A549 (cell line): ENCODE measurements at regions not wholly inside any gene's neighbourhood (a gene's known extent, or its start where the extent isn't known, plus 50 kb on each side); places are given as distances from the start of the nearest gene placed in this dataset.

Experiments
- ATAC-seq, 2 experiments: fragments of 200-7000 bp in 1 of 2; fragments of >200 bp in 1 of 2; cut with Nextera tagmentation in 1 of 2; cut with Tn5 transposase in 1 of 2; 3 replicates each; pipeline versions ENCODE4 v1.8.0 to v1.9.1; 2018 to 2020; ENCODE audit warnings: mild to moderate bottlenecking in 1 of 2, moderate library complexity in 1 of 2
- CTCF ChIA-PET: fragments of 300-600 bp; sonication (Branson Sonifier 250); formaldehyde crosslinking; extraction: SDS; loops from one replicate; lab custom pipeline; 2021; ENCODE audit warnings: antibody characterized with exemption, inconsistent platforms; lab: Yijun Ruan, JAX
- POLR2A ChIA-PET: fragments of 350-600 bp; formaldehyde crosslinking; extraction: SDS; loops from one replicate; lab custom pipeline; 2021; ENCODE audit warnings: antibody characterized with exemption, inconsistent platforms; lab: Yijun Ruan, JAX
- DNase-seq, 2 experiments: peaks; one replicate each; pipeline versions ENCODE4 v3.0.0 to v3.0.0-alpha.2; 2011 to 2016; ENCODE audit warnings: low read depth in 1 of 2, low spot score in 1 of 2
- FAIRE-seq: peaks from 2 replicates; lab custom pipeline; 2011; peaks lifted over from hg19 to GRCh38; lab: Jason Lieb, UNC
- H3K27ac ChIP-seq, 2 experiments: fragments of >200 bp; sonication (Bioruptor Twin); formaldehyde crosslinking; 3 replicates each; pipeline ENCODE4 v1.5.1; 2016 to 2017
- H3K4me1 ChIP-seq: fragments of >200 bp; sonication (Bioruptor Twin); formaldehyde crosslinking; 3 replicates; pipeline ENCODE4 v1.6.1; 2016
- H3K4me2 ChIP-seq: fragments of >200 bp; sonication (Bioruptor Twin); formaldehyde crosslinking; 3 replicates; pipeline ENCODE4 v1.6.1; 2016
- H3K4me3 ChIP-seq: fragments of >200 bp; sonication (Bioruptor Twin); formaldehyde crosslinking; 3 replicates; pipeline ENCODE4 v1.5.1; 2016
- H3K9me3 ChIP-seq: fragments of >200 bp; sonication (Bioruptor Twin); formaldehyde crosslinking; 3 replicates; pipeline ENCODE4 v1.6.1; 2016
- BCL3 ChIP-seq: fragments of >200 bp; sonication (Bioruptor Twin); formaldehyde crosslinking; IDR thresholded peaks from 3 replicates; pipeline ENCODE4 v1.6.1; 2016
- CHD4 ChIP-seq: fragments of 200-600 bp; sonication (generic); IDR thresholded peaks from 2 replicates; pipeline ENCODE4 v1.6.1; 2016; ENCODE audit warnings: antibody characterized with exemption, mild to moderate bottlenecking, borderline replicate concordance
- E2F6 ChIP-seq: IDR thresholded peaks from 2 replicates; pipeline ENCODE4 v1.6.1; 2012; ENCODE audit warnings: low read depth, borderline replicate concordance
- EHF ChIP-seq: fragments of 250-450 bp; sonication (Bioruptor Pico); IDR thresholded peaks from 2 replicates; pipeline ENCODE4 v1.5.0; 2020; ENCODE audit warnings: mild to moderate bottlenecking
- EHMT2 ChIP-seq: fragments of 200-600 bp; sonication (generic); IDR thresholded peaks from 2 replicates; pipeline ENCODE4 v1.6.1; 2016; ENCODE audit warnings: antibody characterized with exemption, low read depth, mild to moderate bottlenecking, moderate library complexity
- ESRRA ChIP-seq: fragments of 150-350 bp; IDR thresholded peaks from 2 replicates; pipeline ENCODE4 v1.6.1; 2014; ENCODE audit warnings: mild to moderate bottlenecking, low read length, borderline replicate concordance
- FOSL2 ChIP-seq, 2 experiments: fragments of 450-650 bp in 1 of 2; fragments of >200 bp in 1 of 2; sonication (Bioruptor Twin) in 1 of 2; formaldehyde crosslinking; IDR thresholded peaks; 2 replicates each; pipeline versions ENCODE4 v1.5.0 to v1.6.1; 2016 to 2020; ENCODE audit warnings: mild to moderate bottlenecking in 1 of 2, moderate library complexity in 1 of 2
- HEYL ChIP-seq: fragments of 250-450 bp; sonication (Bioruptor Pico); IDR thresholded peaks from 2 replicates; pipeline ENCODE4 v1.8.0; 2021; ENCODE audit warnings: mild to moderate bottlenecking, moderate library complexity
- HMGXB4 ChIP-seq: fragments of 250-450 bp; sonication (Bioruptor Pico); IDR thresholded peaks from 2 replicates; pipeline ENCODE4 v1.5.0; 2021; ENCODE audit warnings: mild to moderate bottlenecking, moderate library complexity, borderline replicate concordance
- HOXB5 ChIP-seq: fragments of 250-450 bp; sonication (Bioruptor Pico); IDR thresholded peaks from 2 replicates; pipeline ENCODE4 v1.5.0; 2020; ENCODE audit warnings: mild to moderate bottlenecking, moderate library complexity
- JUN ChIP-seq, 2 experiments: fragments of >200 bp; sonication (Bioruptor Twin); formaldehyde crosslinking; IDR thresholded peaks; 2 replicates in 1 of 2; 3 replicates in 1 of 2; pipeline ENCODE4 v1.6.1; 2016 to 2017
- MAFK ChIP-seq: fragments of 450-650 bp; IDR thresholded peaks from 2 replicates; pipeline ENCODE4 v1.6.1; 2014; ENCODE audit not compliant: partially characterized antibody
- MYC ChIP-seq: IDR thresholded peaks from 2 replicates; pipeline ENCODE4 v1.6.1; 2012; ENCODE audit warnings: mild to moderate bottlenecking, inconsistent platforms, low read length, improper control_type of control experiment, borderline replicate concordance
- NPAS2 ChIP-seq: fragments of 250-450 bp; sonication (Bioruptor Pico); IDR thresholded peaks from 2 replicates; pipeline ENCODE4 v1.8.0; 2022; ENCODE audit warnings: mild to moderate bottlenecking, moderate library complexity, borderline replicate concordance
- NR3C1 ChIP-seq: fragments of >200 bp; sonication (Bioruptor Twin); formaldehyde crosslinking; IDR thresholded peaks from 3 replicates; pipeline ENCODE4 v1.6.1; 2017
- POLR2A ChIP-seq: IDR thresholded peaks from 2 replicates; pipeline ENCODE4 v1.6.1; 2012; ENCODE audit warnings: mild to moderate bottlenecking, low read length
- REST ChIP-seq: fragments of 200-600 bp; sonication (generic); IDR thresholded peaks from 2 replicates; pipeline ENCODE4 v1.6.1; 2016; ENCODE audit warnings: antibody characterized with exemption, mild to moderate bottlenecking, moderate library complexity
- TP53 ChIP-seq: fragments of 250-450 bp; sonication (Bioruptor Pico); IDR thresholded peaks from 2 replicates; pipeline ENCODE4 v1.5.0; 2021; ENCODE audit warnings: mild to moderate bottlenecking, moderate library complexity
- USF2 ChIP-seq: fragments of 450-650 bp; IDR thresholded peaks from 2 replicates; pipeline ENCODE4 v1.6.1; 2014; ENCODE audit warnings: antibody characterized with exemption
- ZFP36 ChIP-seq: fragments of 450-650 bp; IDR thresholded peaks from 2 replicates; pipeline ENCODE4 v1.6.1; 2014; ENCODE audit warnings: borderline replicate concordance; ENCODE audit not compliant: partially characterized antibody
- ZSCAN20 ChIP-seq: fragments of 250-450 bp; sonication (Bioruptor Pico); IDR thresholded peaks from 2 replicates; pipeline ENCODE4 v1.8.0; 2022; ENCODE audit warnings: mild to moderate bottlenecking, moderate library complexity
- WGBS: methylation state at CpG from one replicate; pipeline ENCODE4 v1.1.6; 2017; ENCODE audit errors: missing lambda C conversion rate; 5-methylcytosine and 5-hydroxymethylcytosine counted together

GRCh38 chr15:93294896-93295295 is 205.9 kb upstream of the RGMA start:
- ATAC-seq: no peak
- H3K4me3 ChIP-seq: no peak overlapping the region
- H3K4me1 ChIP-seq: no peaks in the 10 kb centered on the region
- POLR2A ChIA-PET: no interaction called here
- H3K9me3 ChIP-seq: no peaks in the 10 kb centered on the region
- WGBS: 2% methylated on average over 1 of the region's 1 CpG
- TF ChIP-seq NPAS2 (CRISPR knock-in tag): no peak
- no peak for TF ChIP-seq CHD4
- no peak for TF ChIP-seq REST
- no peak for TF ChIP-seq MYC
- no peak for TF ChIP-seq NR3C1
- TF ChIP-seq MAFK: no peak
- TF ChIP-seq HMGXB4 (CRISPR knock-in tag): no peak
- TF ChIP-seq E2F6: no peak
- no peak for TF ChIP-seq ZFP36
- no peak for TF ChIP-seq TP53 (CRISPR knock-in tag)
- no peak overlapping the region for H3K27ac ChIP-seq
- H3K4me2 ChIP-seq: no peak overlapping the region
- CTCF ChIA-PET: no interaction called here
- FAIRE-seq: peak; percentile 18
- no peak for DNase-seq

- no peaks in the 10 kb centered on the region for H3K9me3 ChIP-seq
- H3K4me3 ChIP-seq: no peak overlapping the region
- H3K4me2 ChIP-seq: no peak overlapping the region
- no peak for DNase-seq
- TF ChIP-seq HEYL (no peak), MAFK (no peak), BCL3 (no peak), HOXB5 (no peak), FOSL2 (IDR thresholded peaks at IDR 0.05) (no peak), FOSL2 (CRISPR knock-in tag; IDR thresholded peaks at IDR 0.05) (no peak), EHMT2 (no peak), EHF (CRISPR knock-in tag) (no peak), TP53 (CRISPR knock-in tag) (no peak), JUN (IDR thresholded peaks at IDR 0.05) (no peak), POLR2A (no peak), USF2 (no peak), MYC (no peak), ZSCAN20 (no peak), ESRRA (no peak)
- TF ChIP-seq, all 56 proteins: peak for 0
- FAIRE-seq (no peak), ATAC-seq (no peak)
- H3K27ac ChIP-seq: no peak overlapping the region
- WGBS: 17% methylated on average over 1 of the region's 1 CpG
- no peaks in the 10 kb centered on the region for H3K4me1 ChIP-seq
- ChIA-PET POLR2A (no interaction called here), CTCF (no interaction called here)
Measured at GRCh38 chr15:93294066-93294465, 205.1 kb upstream of the RGMA start.
